ENCODE measurements at regions not wholly inside any gene's neighbourhood (a gene's known extent, or its start where the extent isn't known, plus 50 kb on each side); places are given as distances from the start of the nearest gene placed in this dataset.

GRCh38 chr1:193988885-193989284, 802.5 kb upstream of the B3GALT2 start:
- DNase-seq (ENCODE audit: low read depth) = no peak

GRCh38 chr1:193979219-193979618, 792.8 kb upstream of the B3GALT2 start:
- DNase-seq (ENCODE audit: low read depth) = no peak

DNA sequence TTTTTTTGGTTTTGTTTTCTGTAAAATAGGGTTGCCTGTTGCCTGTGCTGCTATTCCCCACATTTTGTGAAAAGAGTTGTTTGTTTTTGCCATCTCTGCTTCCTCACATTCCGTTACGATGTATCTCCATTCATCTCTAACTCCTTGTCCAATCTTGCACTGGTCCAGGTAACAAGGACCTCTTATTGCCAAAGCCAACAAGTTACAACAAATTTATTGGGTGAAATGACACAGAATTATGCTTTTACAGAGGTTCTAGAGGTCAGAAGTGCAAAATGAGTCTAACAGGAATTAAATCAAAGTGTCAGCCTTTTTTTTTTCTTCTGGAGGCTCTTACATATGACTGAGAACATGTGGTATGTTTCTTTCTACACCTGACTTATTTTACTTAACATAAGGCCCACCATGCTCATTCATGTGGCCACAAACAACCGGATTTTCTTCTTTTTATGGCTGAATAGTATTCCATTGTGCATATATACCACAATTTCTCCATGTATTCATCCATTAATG, 787.9 kb upstream of the B3GALT2 start:
- DNase-seq (ENCODE audit: low read depth) = no peak

- DNase-seq (ENCODE audit: low read depth) = no peak
Measured at GRCh38 chr1:193973428-193973827, 787.0 kb upstream of the B3GALT2 start.

DNA sequence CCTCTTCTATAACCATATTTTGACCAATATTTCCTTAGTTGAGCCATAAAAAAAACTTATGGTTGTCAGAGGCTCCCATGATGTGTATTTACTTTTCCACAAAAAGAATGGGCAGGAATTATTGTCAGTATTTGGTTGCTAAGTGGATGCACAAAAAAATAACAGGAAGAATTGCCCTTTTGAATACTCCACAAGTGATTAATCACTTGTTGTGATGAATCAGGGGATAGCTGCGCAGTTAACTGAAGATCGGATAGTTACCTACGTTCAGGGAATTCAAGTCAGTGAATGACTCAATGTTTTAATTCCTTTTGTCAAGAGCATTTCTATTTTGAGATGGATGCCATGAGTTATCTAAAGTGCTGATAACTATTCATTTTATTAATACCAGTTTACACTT, 785.2 kb upstream of the B3GALT2 start:
- DNase-seq (ENCODE audit: low read depth) = peak; percentile 82

DNA sequence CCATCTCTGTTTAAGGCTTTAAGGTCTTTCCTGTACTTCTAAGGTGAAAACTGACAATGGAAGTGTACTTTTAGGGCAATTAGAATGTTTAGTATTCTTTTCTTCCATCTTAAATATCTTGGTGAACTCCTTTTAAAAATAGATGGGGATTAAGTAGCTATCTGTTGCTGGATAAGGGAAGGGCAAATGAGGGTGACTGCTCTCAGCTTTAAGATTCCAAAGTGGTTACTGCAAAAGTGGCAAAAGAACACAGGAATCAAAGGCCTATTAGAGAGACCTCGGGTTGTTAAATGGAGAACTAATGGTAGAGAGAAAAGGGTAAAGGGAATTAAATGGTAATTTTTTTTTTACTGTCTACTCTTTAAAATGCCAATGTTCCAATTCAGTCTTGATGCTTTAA, 774.1 kb upstream of the B3GALT2 start:
- no peak for DNase-seq (ENCODE audit: low read depth)

DNA sequence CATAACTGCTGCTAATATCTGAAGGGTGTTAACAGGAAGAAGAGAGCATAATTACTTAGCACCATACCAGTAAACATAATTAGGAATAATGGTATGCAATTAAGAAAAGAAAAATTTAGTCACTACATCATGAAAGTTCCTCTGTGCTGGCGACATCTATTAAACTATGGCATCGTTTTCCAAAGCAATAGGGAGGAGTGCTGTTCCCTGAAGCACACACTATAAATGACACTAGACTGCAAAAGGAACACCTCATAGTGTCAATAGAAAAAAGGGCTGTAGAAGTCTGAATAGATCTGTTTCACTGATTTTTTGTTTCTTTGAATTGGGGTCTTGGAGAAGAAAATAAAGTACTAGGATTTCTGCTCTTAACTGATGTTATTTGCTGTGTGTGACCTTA, 773.6 kb upstream of the B3GALT2 start:
- no peak for DNase-seq (ENCODE audit: low read depth)

DNA sequence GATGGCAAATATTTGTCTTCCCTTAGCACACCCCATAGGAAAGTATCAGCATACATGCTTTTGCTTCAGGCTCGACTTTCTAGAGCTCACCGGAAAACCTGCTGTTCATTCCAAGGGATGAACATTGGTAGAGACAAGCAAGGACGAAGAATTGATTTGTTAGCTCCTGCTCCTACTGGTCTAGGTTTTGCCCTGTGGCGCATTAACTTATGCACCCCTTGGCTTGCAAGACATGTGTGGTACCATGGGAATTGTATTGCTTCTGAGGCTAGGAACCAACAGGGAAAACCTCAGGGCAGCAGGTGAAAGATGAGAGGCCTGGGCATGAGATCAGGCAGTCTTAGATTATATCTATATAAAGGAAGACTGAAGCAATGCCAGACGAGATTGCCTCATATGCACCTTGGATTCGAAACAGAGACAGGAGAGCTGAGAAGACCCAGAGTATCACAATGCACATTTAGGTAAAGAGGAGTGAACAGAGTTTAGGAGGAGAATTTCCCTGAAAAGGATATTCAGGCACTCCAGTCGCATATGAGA, 771.2 kb upstream of the B3GALT2 start:
- DNase-seq (ENCODE audit: low read depth) = no peak

DNA sequence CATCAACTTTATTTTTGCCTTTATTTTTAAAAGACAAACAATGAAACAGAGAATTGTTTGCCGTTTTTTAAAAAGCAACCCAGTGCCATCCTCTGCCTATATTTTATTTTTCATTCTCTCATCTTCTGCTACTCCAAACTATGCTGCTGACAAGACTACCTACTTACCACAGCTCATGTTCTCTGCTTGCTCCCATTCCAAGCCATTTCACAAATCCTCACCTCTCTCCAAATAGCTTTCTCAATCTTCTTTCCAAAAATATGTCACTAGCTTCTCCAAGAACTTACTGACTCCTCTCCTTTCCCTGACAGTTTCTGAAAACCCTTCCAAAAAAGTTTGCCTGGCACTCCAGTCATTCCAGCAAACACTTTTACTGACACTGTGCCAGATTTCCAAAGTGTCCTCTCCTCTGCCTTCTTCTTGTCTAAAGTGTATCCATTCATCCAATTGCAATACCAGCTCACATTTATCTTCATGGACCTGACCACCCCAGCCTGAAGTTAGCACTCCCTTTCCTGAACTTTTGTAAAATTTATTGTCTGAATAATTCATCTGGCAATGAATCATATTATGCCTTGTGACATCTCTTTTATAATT, 766.5 kb upstream of the B3GALT2 start:
- DNase-seq (ENCODE audit: low read depth) = no peak

DNA sequence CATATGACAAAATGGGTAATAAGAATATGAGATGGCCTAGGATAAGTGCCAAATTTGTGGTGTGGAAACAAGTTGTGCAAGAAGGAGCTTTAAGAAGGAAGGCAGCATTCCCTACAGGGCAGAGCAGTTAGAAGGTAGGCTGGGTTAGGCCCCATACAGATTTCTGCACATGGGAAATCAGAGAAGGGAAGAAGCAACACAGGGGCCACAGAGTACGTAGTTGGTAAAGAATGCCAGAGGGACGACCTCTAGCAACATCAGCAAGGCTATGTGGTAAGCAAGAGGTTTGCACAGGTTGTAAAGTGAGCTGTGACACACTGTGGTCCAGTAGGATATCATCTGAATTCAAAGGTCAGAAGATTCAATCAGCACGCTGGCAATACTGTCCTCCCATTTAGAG, 765.6 kb upstream of the B3GALT2 start:
- DNase-seq (ENCODE audit: low read depth) = no peak

- no peak for DNase-seq (ENCODE audit: low read depth)
Measured at GRCh38 chr1:193944454-193944853, 758.0 kb upstream of the B3GALT2 start.

- DNase-seq (ENCODE audit: low read depth) = no peak
Measured at GRCh38 chr1:193940176-193940575, 753.8 kb upstream of the B3GALT2 start.

DNA sequence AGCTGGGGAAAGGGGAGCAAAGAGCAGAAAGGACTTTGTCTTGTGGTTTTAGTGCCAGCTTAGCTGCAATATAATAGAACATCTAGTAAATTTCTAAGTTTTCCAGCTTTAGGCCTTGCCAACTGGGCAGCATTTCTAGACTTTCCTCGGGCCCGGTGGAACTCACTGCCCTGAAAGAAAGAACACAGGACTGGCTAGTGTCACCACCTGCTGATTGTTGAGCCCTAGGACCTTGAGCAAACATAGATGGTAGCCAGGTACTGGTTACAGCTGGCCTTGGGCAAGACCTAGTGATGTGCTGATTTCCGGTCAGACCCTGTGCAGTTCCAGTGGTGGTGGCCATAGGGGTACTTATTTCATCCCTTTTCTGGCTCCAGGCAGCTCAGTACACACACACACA, 753.2 kb upstream of the B3GALT2 start:
- DNase-seq (ENCODE audit: low read depth) = no peak

GRCh38 chr1:193937308-193937707, 750.9 kb upstream of the B3GALT2 start:
- DNase-seq (ENCODE audit: low read depth) = no peak

- DNase-seq (ENCODE audit: low read depth) = no peak
Measured at GRCh38 chr1:193932979-193933378, 746.6 kb upstream of the B3GALT2 start.

DNA sequence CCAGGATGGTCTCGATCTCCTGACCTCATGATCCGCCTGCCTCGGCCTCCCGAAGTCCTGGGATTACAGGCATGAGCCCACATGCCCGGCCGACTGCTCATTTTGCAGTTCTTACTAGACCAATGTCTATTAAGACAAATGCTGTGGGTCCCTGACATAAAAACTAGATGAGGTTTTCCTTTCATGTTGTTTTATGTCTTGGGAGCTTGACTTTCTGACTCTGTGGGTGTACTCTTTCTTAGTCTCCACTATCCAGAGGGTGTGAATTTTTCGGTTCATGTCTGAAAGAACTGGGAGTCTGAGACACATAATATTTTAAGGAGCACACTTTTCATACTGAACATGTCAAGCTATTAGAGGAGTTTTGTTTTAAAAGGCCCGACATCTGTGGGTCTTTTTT, 744.9 kb upstream of the B3GALT2 start:
- no peak for DNase-seq (ENCODE audit: low read depth)

DNA sequence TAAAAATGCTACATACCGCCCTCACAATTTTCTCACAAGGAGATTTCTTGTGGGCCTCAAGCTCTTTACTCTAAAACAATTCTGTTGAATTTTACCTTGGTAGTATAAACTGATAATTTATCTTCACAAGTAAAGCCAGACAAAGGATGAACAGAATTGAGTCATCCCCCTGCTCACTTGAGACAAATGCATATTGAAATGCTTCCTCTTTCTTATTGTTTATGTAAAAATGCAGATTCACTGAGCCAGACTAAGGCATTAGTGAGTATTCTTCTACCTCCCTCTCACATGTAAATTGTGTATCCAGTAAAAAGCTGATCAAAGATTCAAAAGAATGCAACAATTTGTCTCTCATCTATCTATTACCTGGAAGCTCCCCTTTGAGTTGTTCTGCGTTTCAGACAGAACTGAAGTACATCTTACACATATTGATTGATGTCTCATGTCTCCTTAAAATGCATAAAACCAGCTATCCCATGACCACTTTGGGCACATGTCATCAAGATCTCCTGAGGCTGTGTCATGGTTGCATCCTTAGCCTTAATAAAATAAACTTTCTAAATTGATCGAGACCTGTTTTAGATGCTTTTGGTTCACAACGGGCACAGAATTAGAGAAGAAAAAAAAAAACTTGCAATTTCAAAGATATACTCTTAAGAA, 743.1 kb upstream of the B3GALT2 start:
- DNase-seq (ENCODE audit: low read depth) = no peak

DNA sequence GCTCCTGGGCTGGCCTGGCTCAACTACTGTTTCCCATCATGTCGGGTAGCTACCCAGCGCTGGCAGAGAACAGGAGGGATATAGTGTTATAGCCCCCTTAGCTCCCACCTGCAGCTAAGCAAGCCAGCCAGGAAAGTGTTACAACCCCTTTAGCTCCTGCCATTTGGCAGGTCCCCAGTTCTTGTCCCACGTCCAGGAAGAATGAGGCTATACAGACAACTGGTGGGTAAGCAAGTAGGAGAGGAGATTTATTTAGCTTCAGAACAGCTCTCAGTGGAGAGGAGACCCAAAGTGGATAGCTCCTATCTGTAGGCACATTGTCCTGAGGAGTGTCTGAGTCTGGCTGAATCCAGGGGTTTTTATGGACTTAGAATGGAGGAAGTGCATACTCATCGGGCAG, 741.1 kb upstream of the B3GALT2 start:
- DNase-seq (ENCODE audit: low read depth) = no peak

GRCh38 chr1:193926956-193927355, 740.5 kb upstream of the B3GALT2 start:
- no peak for DNase-seq (ENCODE audit: low read depth)

- no peak for DNase-seq (ENCODE audit: low read depth)
Measured at GRCh38 chr1:193919827-193920226, 733.4 kb upstream of the B3GALT2 start.

DNA sequence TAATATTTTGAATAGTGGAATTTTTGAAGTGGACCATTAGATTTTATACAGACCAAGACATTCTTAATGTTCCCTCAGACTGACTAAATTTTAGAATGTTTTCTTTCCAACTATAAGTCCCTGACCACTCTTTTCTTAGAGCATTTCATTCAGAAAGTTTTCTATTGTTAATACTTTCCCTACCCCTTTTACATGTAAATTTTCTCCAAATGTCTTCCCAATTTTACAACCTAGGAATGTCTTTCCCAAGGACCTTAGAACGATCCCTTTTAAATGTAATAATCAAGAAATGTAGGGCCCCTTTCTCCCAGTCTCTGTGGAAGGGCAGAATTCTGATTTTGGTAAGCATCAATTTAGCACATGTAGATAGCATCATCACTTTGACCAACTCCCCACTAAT, 730.0 kb upstream of the B3GALT2 start:
- DNase-seq (ENCODE audit: low read depth) = no peak

DNA sequence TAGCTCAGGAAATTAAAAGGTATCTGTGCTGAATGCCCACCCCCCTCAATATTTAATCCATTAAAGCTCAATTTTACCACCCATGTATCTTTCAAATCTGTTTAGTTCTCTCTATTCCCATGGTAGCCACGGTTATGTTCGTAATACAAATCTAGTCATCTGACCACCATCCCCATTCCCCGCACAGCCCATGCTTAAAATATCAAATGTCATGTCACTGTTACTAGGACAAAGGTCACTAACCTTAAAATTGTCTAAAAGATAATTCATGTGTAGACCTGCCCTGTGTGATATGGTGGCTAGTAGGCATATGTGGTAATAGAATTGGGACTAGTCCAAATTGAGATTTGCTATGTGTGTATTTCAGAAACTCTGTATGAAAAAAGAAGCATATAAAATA, 728.5 kb upstream of the B3GALT2 start:
- no peak for DNase-seq (ENCODE audit: low read depth)

- DNase-seq (ENCODE audit: low read depth) = no peak
Measured at GRCh38 chr1:193909406-193910082, 723.1 kb upstream of the B3GALT2 start.
